BJ (cell line): ENCODE measurements at regions not wholly inside any gene's neighbourhood (a gene's known extent, or its start where the extent isn't known, plus 50 kb on each side); places are given as distances from the start of the nearest gene placed in this dataset.

Source experiments
- CTCF ChIA-PET: fragments of 350-600 bp; formaldehyde crosslinking; extraction: SDS; loops from one replicate; lab custom pipeline; 2021; ENCODE audit warnings: antibody characterized with exemption, inconsistent platforms; lab: Yijun Ruan, JAX
- POLR2A ChIA-PET: fragments of 300-600 bp; sonication (Branson Sonifier 250); formaldehyde crosslinking; extraction: SDS; loops from one replicate; lab custom pipeline; 2021; ENCODE audit warnings: antibody characterized with exemption; lab: Charles Lee
- DNase-seq: peaks from one replicate; pipeline ENCODE4 v3.0.0-alpha.2; 2011; ENCODE audit warnings: low read depth
- H3K27me3 ChIP-seq: 2 replicates; pipeline ENCODE4 v1.6.0; 2011; ENCODE audit warnings: low read length; ENCODE audit not compliant: control insufficient read depth, insufficient read depth
- H3K36me3 ChIP-seq: 2 replicates; pipeline ENCODE4 v1.5.1; 2011; ENCODE audit warnings: low read length; ENCODE audit not compliant: control insufficient read depth, insufficient read depth
- H3K4me3 ChIP-seq: 2 replicates; pipeline ENCODE4 v1.5.1; 2011; ENCODE audit warnings: low read depth, mild to moderate bottlenecking, control low read depth, low read length
- TF ChIP-seq, protein P1 (sequence below): IDR thresholded peaks from 2 replicates; pipeline ENCODE4 v1.5.1; 2011; ENCODE audit warnings: low read depth, mild to moderate bottlenecking, control low read depth, inconsistent platforms, low read length, moderate library complexity; ENCODE audit not compliant: insufficient read depth

DNA sequence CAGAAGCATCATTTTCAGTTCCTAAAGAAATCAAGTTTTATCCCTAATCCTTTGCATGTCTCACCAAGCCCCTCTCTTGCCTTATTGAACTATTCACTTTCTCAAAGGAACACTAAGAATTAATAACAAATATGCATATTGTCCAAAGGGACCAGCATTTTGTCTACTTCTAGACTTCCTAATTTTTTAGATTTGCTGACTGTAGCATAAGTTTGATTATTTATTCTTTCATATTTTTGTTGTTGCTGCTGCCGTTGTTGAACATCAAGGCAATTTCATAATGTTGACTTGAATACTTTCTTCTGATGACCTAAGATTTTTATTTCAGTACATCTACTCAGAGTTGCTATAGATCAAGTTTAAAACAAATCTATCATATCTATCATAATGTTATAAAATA, 111.2 kb upstream of the HAPLN1 start:
- Histone ChIP-seq H3K27me3 (no peaks in the 10 kb centered on the region), H3K36me3 (no peaks in the 10 kb centered on the region), H3K4me3 (no peak overlapping the region)
- ChIA-PET CTCF (no interaction called here), POLR2A (no interaction called here)
- DNase-seq = no peak
- TF ChIP-seq, protein P1, sequence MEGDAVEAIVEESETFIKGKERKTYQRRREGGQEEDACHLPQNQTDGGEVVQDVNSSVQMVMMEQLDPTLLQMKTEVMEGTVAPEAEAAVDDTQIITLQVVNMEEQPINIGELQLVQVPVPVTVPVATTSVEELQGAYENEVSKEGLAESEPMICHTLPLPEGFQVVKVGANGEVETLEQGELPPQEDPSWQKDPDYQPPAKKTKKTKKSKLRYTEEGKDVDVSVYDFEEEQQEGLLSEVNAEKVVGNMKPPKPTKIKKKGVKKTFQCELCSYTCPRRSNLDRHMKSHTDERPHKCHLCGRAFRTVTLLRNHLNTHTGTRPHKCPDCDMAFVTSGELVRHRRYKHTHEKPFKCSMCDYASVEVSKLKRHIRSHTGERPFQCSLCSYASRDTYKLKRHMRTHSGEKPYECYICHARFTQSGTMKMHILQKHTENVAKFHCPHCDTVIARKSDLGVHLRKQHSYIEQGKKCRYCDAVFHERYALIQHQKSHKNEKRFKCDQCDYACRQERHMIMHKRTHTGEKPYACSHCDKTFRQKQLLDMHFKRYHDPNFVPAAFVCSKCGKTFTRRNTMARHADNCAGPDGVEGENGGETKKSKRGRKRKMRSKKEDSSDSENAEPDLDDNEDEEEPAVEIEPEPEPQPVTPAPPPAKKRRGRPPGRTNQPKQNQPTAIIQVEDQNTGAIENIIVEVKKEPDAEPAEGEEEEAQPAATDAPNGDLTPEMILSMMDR = no peak

DNA sequence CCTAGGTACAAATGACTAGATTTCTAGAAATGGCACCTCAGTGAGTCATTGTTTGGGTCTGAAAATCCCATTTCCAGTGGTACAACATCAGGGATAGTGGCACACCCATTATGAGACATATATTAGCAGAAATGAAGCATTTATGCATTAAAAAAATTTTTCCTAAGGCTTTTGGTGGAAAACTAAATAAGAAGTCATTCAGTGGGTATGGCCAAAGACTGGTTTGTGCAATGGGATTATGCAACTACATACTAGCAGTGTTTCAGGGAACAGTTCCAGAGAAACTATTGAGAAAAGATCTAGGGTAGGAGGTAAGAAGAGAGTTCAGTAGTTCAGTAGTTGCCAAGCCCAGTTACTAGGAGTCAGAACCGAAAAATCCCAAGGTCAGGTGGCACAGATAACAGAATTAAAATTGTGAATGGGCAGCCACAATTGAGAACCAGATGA, 106.5 kb upstream of the HAPLN1 start:
- no peak overlapping the region for H3K4me3 ChIP-seq
- H3K36me3 ChIP-seq = no peaks in the 10 kb centered on the region
- H3K27me3 ChIP-seq = no peaks in the 10 kb centered on the region
- ChIA-PET CTCF (no interaction called here), POLR2A (no interaction called here)
- TF ChIP-seq, protein P1 = no peak
- DNase-seq = no peak

DNA sequence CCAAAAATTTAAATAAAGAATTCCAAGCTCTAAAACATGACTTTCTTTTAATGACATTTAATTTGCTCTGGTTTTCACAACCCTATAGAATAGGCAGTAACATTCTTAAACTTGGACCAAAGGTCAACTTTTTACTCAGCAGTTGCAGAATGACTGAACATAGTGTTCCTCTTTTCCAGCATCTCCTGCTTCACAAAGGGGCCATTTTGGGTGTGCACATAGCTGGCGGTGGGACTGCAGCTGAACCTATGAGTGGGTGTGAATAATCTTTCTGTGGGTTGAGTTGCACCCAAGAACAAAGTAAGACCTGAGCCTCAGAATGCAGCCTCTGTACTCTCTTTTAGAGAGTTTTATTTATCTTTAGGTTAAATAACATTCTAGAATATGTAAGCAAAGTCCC, 96.9 kb upstream of the HAPLN1 start:
- Histone ChIP-seq H3K27me3 (no peaks in the 10 kb centered on the region), H3K4me3 (no peak overlapping the region), H3K36me3 (no peaks in the 10 kb centered on the region)
- ChIA-PET POLR2A (no interaction called here), CTCF (no interaction called here)
- no peak for DNase-seq
- TF ChIP-seq, protein P1 = no peak

DNA sequence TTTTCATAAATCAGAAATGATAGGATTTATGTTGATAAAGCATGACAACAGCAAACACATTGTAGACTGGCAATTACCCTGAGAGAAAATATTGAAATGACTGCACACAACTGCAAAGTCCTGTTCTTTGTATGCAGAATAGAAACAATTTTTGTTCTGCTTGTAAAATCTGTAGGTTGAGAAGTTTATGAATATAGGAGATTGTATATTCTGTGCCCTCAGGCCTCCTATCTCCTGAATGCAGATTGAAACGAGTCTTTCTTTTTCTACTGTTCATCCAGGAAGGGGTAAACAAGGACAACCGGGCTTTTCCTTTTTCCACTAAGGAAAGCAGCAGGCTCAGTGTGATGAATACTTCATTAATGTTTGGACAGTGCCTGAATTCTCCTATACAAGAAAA, 95.0 kb upstream of the HAPLN1 start:
- H3K4me3 ChIP-seq = no peak overlapping the region
- no peaks in the 10 kb centered on the region for H3K36me3 ChIP-seq
- no peak for DNase-seq
- H3K27me3 ChIP-seq = no peaks in the 10 kb centered on the region
- POLR2A ChIA-PET = no interaction called here
- TF ChIP-seq, protein P1 = no peak
- CTCF ChIA-PET = no interaction called here

DNA sequence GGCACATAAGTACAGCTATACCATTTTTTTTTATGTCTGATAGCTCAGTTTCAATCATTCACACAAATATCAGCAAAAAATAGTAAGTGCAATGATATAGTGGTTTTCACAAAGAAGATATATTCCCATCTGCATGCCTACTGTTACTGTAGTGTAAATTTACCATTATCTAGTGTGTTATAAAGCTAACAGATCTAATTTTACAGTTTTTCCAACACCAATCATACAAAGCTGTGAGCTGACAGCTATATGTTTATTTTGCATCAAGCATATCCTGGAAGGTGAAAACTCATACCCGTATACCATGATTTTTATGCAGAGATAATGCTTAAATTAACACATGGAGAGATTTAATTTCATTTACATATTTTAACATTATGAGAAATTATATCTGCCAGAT, 89.9 kb upstream of the HAPLN1 start:
- no peak for DNase-seq
- Histone ChIP-seq H3K27me3 (no peaks in the 10 kb centered on the region), H3K36me3 (no peaks in the 10 kb centered on the region), H3K4me3 (no peak overlapping the region)
- TF ChIP-seq, protein P1 = no peak
- CTCF ChIA-PET = interaction anchor here (0.8 kb wide), 1 partner anchor 110 kb away, joined by 3 read pairs; no protein-coding TSS in a partner anchor
- POLR2A ChIA-PET = no interaction called here
